PC-3 (cell line): ENCODE measurements at regions not wholly inside any gene's neighbourhood (a gene's known extent, or its start where the extent isn't known, plus 50 kb on each side); places are given as distances from the start of the nearest gene placed in this dataset.

Experiments
- ATAC-seq: fragments of 200-7000 bp; cut with Tn5 transposase; 2 replicates; pipeline ENCODE4 v1.9.1; 2020; ENCODE audit warnings: mild to moderate bottlenecking, moderate library complexity
- BruUV-seq: library from RNA; stranded (reverse); fragments of 400-500 nt; replicated peaks from 2 replicates; lab custom pipeline; 2021; lab: Mats Ljungman, UMichigan
- CTCF ChIA-PET: fragments of 300-600 bp; sonication (Branson Sonifier 250); formaldehyde crosslinking; loops from one replicate; lab custom pipeline; 2022; ENCODE audit warnings: antibody characterized with exemption; lab: Charles Lee
- POLR2A ChIA-PET: fragments of 300-600 bp; sonication (Branson Sonifier 250); formaldehyde crosslinking; loops from one replicate; lab custom pipeline; 2022; ENCODE audit warnings: antibody characterized with exemption; ENCODE audit not compliant: unreplicated experiment; lab: Charles Lee
- DNase-seq: peaks from one replicate; pipeline ENCODE4 v3.0.0-alpha.2; 2015
- H2AFZ ChIP-seq: fragments of 300-600 bp; sonication (generic); 2 replicates; pipeline ENCODE4 v1.6.0; 2016; ENCODE audit warnings: antibody characterized with exemption, low read length
- H3F3A ChIP-seq: fragments of 300-600 bp; sonication (generic); one replicate; pipeline ENCODE4 v1.6.0; 2017; ENCODE audit warnings: antibody characterized with exemption, low read length, control low read depth, mild to moderate bottlenecking; ENCODE audit not compliant: unreplicated experiment
- H3K27ac ChIP-seq: fragments of 300-600 bp; sonication (generic); 2 replicates; pipeline ENCODE4 v1.5.1; 2016; ENCODE audit warnings: mild to moderate bottlenecking, low read length
- H3K27me3 ChIP-seq: fragments of 300-600 bp; sonication (generic); 2 replicates; pipeline ENCODE4 v1.6.1; 2016; ENCODE audit warnings: low read length, mixed read lengths
- H3K36me3 ChIP-seq: fragments of 300-600 bp; sonication (generic); 2 replicates; pipeline ENCODE4 v1.6.1; 2016; ENCODE audit warnings: low read depth, mixed run types, low read length, mixed read lengths
- H3K4me1 ChIP-seq: fragments of 300-600 bp; sonication (generic); 2 replicates; pipeline ENCODE4 v1.5.1; 2016; ENCODE audit warnings: low read length; ENCODE audit not compliant: insufficient read depth
- H3K4me2 ChIP-seq: fragments of 300-600 bp; sonication (generic); 2 replicates; pipeline ENCODE4 v1.6.0; 2016; ENCODE audit warnings: low read length
- H3K4me3 ChIP-seq: fragments of 300-600 bp; sonication (generic); 2 replicates; pipeline ENCODE4 v1.5.1; 2016; ENCODE audit warnings: mild to moderate bottlenecking, low read length, mixed read lengths
- H3K79me2 ChIP-seq: fragments of 300-600 bp; sonication (generic); 2 replicates; pipeline ENCODE4 v1.6.1; 2017; ENCODE audit warnings: low read length, mixed read lengths
- H3K9ac ChIP-seq: fragments of 300-600 bp; sonication (generic); 2 replicates; pipeline ENCODE4 v1.6.0; 2016; ENCODE audit warnings: mild to moderate bottlenecking, low read length
- H3K9me2 ChIP-seq: fragments of 300-600 bp; sonication (generic); replicated peaks from 2 replicates; pipeline ENCODE4 v1.6.1; 2016; ENCODE audit warnings: mixed run types, low read length, mixed read lengths
- H3K9me3 ChIP-seq: fragments of 300-600 bp; sonication (generic); 2 replicates; pipeline ENCODE4 v1.6.1; 2016; ENCODE audit warnings: low read length, mixed read lengths
- H4K20me1 ChIP-seq: fragments of 300-600 bp; sonication (generic); 2 replicates; pipeline ENCODE4 v1.6.1; 2016; ENCODE audit warnings: low read length, mixed read lengths
- CTCF ChIP-seq: fragments of 300-600 bp; sonication (generic); conservative IDR thresholded peaks from 2 replicates; pipeline ENCODE4 v1.5.1; 2017; ENCODE audit warnings: antibody characterized with exemption, low read depth, mild to moderate bottlenecking, low read length
- EZH2 ChIP-seq: fragments of 300-600 bp; sonication (generic); IDR thresholded peaks from one replicate; pipeline ENCODE4 v1.6.1; 2017; ENCODE audit warnings: antibody characterized with exemption, mild to moderate bottlenecking, low read length; ENCODE audit not compliant: unreplicated experiment
- EZH2phosphoT487 ChIP-seq: fragments of 300-600 bp; sonication (generic); IDR thresholded peaks from 2 replicates; pipeline ENCODE4 v1.6.1; 2018; ENCODE audit warnings: mild to moderate bottlenecking, antibody characterized with exemption, low read length, borderline replicate concordance
- intact Hi-C: fragments of 100-400 bp; cut with micrococcal nuclease; formaldehyde crosslinking; loops from 2 replicates; pipeline ENCODE4 v1.9.0; 2023

DNA sequence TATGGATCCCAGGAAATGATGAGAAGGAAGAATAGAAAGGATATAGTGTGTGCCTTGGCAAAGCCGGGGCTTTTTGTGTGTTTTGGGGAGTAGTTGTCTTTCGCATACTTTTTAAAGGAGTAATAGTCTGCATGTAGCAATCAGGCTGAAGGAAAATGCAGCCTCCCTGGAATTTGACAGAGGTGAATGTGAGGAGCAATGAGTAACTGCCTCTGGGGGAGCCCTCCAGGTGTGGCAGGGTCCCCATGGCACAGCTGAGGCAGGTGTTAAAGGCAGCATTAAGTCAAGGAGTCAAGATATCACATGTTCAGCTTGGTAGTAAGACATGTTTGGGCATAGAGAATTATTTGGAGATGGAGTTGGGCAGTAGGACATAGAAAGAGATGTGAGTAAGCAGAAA is 203.1 kb downstream of the C6orf118 start:
- no TSS peak for BruUV-seq
- no peak overlapping the region for H3K4me2 ChIP-seq
- intact Hi-C loops, result no loop called here
- no peak overlapping the region for H3K4me3 ChIP-seq
- H3K9ac ChIP-seq, result no peak overlapping the region
- no peaks in the 10 kb centered on the region for H3K9me3 ChIP-seq
- no peaks in the 10 kb centered on the region for H3K27me3 ChIP-seq
- no peaks in the 10 kb centered on the region for H3K4me1 ChIP-seq
- H3K36me3 ChIP-seq, result no peaks in the 10 kb centered on the region
- H3F3A ChIP-seq, result no peaks in the 10 kb centered on the region
- H3K27ac ChIP-seq, result no peak overlapping the region
- no peak overlapping the region for H2AFZ ChIP-seq
- ATAC-seq (no peak), DNase-seq (no peak)
- H3K79me2 ChIP-seq, result no peaks in the 10 kb centered on the region
- H4K20me1 ChIP-seq, result no peaks in the 10 kb centered on the region
- POLR2A ChIA-PET, result no interaction called here
- TF ChIP-seq EZH2 (no peak), EZH2phosphoT487 (no peak), CTCF (no peak)
- H3K9me2 ChIP-seq, result no peaks in the 10 kb centered on the region
- CTCF ChIA-PET, result no interaction called here

DNA sequence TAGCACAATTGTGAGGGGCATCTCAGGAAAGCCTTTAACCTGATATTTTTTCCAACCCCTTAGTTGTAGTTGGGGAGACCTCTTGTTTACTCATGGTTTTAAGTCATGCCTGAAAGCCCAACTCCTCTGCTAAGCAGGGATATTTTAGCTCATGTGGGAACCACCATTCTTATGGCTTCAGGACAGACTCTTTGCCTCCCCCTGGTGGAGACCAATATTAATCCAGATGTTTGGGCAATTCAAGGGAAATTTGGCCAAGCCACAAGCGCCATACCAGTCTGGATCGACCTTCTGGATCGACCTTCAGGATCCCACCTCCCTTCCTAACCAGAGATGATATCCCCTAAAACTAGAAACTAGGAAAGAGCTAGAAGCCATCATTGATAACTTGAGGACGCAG is 211.2 kb downstream of the C6orf118 start:
- CTCF ChIA-PET, result no interaction called here
- POLR2A ChIA-PET, result no interaction called here
- no peak overlapping the region for H3K4me2 ChIP-seq
- H3F3A ChIP-seq, result no peaks in the 10 kb centered on the region
- no TSS peak for BruUV-seq
- no peaks in the 10 kb centered on the region for H3K79me2 ChIP-seq
- no peaks in the 10 kb centered on the region for H4K20me1 ChIP-seq
- no peak overlapping the region for H2AFZ ChIP-seq
- no peaks in the 10 kb centered on the region for H3K36me3 ChIP-seq
- no peak for DNase-seq
- TF ChIP-seq EZH2, result no peak
- no peak for TF ChIP-seq EZH2phosphoT487
- TF ChIP-seq CTCF, result peak; percentile 32
- ATAC-seq, result no peak
- no peak overlapping the region for H3K27ac ChIP-seq
- no peaks in the 10 kb centered on the region for H3K27me3 ChIP-seq
- no peak overlapping the region for H3K9ac ChIP-seq
- H3K4me1 ChIP-seq, result no peaks in the 10 kb centered on the region
- intact Hi-C loops, result no loop called here
- H3K4me3 ChIP-seq, result no peak overlapping the region
- H3K9me2 ChIP-seq, result no peaks in the 10 kb centered on the region
- no peaks in the 10 kb centered on the region for H3K9me3 ChIP-seq

DNA sequence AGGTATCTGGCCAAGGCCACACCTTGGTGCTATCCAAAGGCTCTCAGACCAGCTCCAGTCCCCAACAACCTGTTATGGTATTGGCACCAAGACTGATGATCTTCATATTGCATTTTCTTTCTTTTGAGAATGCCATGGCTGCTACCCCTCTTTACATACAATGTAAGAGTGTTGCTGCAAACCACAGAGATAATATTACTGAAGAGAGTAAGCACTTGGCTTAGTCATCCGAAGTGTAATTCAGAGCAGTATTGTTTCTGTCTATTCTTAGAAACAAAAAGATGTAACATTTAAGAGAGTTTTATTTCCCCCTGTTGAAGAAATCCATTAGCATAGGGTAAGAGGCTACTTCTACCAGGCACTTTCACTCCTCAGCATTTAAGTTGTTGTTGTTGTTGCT is 212.5 kb downstream of the C6orf118 start:
- Histone ChIP-seq H3K9me2 (no peaks in the 10 kb centered on the region), H3K4me2 (no peak overlapping the region), H3K4me3 (no peak overlapping the region), H3K27ac (no peak overlapping the region), H3K4me1 (0 out of 2 replicates have a peak, but pooled peaks cover 4% of the 10 kb centered on the region), H3K36me3 (no peaks in the 10 kb centered on the region), H3K79me2 (no peaks in the 10 kb centered on the region), H3K27me3 (no peaks in the 10 kb centered on the region), H3K9me3 (no peaks in the 10 kb centered on the region), H4K20me1 (no peaks in the 10 kb centered on the region), H3F3A (no peaks in the 10 kb centered on the region), H2AFZ (no peak overlapping the region), H3K9ac (no peak overlapping the region)
- ChIA-PET CTCF (no interaction called here), POLR2A (no interaction called here)
- intact Hi-C loops, result no loop called here
- no peak for TF ChIP-seq EZH2phosphoT487
- no peak for TF ChIP-seq CTCF
- no peak for TF ChIP-seq EZH2
- ATAC-seq (no peak), DNase-seq (no peak)
- BruUV-seq, result no TSS peak
